ENCODE measurements at regions not wholly inside any gene's neighbourhood (a gene's known extent, or its start where the extent isn't known, plus 50 kb on each side); places are given as distances from the start of the nearest gene placed in this dataset.

DNA sequence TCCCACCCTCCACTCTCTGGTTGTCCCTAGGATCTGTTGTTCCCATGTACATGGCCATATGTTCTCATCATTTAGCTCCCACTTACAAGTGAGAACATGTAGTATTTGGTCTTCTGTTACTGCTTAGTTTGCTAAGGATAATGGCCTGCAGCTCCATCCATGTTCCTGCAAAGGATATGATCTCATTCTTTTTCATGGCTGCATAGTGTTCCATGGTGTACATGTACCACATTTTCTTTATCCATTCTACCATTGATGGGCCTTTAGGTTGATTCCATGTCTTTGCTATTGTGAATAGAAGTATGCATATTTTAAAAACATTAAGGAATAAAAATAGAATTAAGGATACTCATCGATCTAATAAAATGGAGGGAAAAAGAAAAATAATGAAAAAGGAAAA, 278.4 kb downstream of the MBNL1 start:
- no peak overlapping the region for H3K27ac ChIP-seq (ENCODE audit: control insufficient read depth, insufficient read depth)
- ChIA-PET RAD21 (ENCODE audit: unreplicated experiment) (no interaction called here), CTCF (interaction anchor here (0.5 kb wide), 1 partner anchor 396 kb away, joined by 3 read pairs; no protein-coding TSS in a partner anchor), POLR2A (no interaction called here), SMC1A (ENCODE audit: uncharacterized antibody, unreplicated experiment) (interaction anchor here (0.7 to 1.6 kb wide), 3 partner anchors 9 to 29 kb away, joined by 3 to 5 read pairs (median 3); no protein-coding TSS in a partner anchor)
- no peaks in the 10 kb centered on the region for H3K79me2 ChIP-seq (ENCODE audit: control insufficient read depth, insufficient read depth, low read length)
- DNase-seq (ENCODE audit: low read depth, low spot score) (no peak), ATAC-seq (no peak), FAIRE-seq (no peak)
- H4K20me1 ChIP-seq (ENCODE audit: control insufficient read depth, insufficient read depth) = no peaks in the 10 kb centered on the region
- intact Hi-C loops (cut with micrococcal nuclease; ENCODE audit: unreplicated experiment) = no loop called here
- H3K27me3 ChIP-seq (replicated peaks in 1 of 2; ENCODE audit: control insufficient read depth in 2 of 2, insufficient read depth in 2 of 2, low read length in 1 of 2) = no peaks in the 10 kb centered on the region
- in situ Hi-C loops (cut with MboI) = no loop called here
- H2AFZ ChIP-seq (ENCODE audit: control insufficient read depth, low read depth, low read length) = no peak overlapping the region
- 69% methylated on average over 1 of the region's 1 CpG for WGBS (ENCODE audit: insufficient coverage, insufficient replicate concordance, low lambda C conversion rate, missing lambda C conversion rate)
- no peak overlapping the region for H3K9ac ChIP-seq (ENCODE audit: control insufficient read depth, insufficient read depth, low read length)
- H3K36me3 ChIP-seq (ENCODE audit: control insufficient read depth in 2 of 2, insufficient read depth in 2 of 2, low read length in 1 of 2) = no peaks in the 10 kb centered on the region
- no TSS peak for BruUV-seq (replicated peaks)
- no peaks in the 10 kb centered on the region for H3K4me1 ChIP-seq (ENCODE audit: control insufficient read depth, insufficient read depth, low read length)
- H3K4me2 ChIP-seq (ENCODE audit: control insufficient read depth, insufficient read depth) = no peak overlapping the region
- no peak overlapping the region for H3K4me3 ChIP-seq
- H3K9me3 ChIP-seq (replicated peaks; ENCODE audit: control insufficient read depth, insufficient read depth, low read length) = no peaks in the 10 kb centered on the region
- TF ChIP-seq, protein P1, sequence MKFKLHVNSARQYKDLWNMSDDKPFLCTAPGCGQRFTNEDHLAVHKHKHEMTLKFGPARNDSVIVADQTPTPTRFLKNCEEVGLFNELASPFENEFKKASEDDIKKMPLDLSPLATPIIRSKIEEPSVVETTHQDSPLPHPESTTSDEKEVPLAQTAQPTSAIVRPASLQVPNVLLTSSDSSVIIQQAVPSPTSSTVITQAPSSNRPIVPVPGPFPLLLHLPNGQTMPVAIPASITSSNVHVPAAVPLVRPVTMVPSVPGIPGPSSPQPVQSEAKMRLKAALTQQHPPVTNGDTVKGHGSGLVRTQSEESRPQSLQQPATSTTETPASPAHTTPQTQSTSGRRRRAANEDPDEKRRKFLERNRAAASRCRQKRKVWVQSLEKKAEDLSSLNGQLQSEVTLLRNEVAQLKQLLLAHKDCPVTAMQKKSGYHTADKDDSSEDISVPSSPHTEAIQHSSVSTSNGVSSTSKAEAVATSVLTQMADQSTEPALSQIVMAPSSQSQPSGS (IDR thresholded peaks at IDR 0.05; ENCODE audit: low read length) = no peak
- no peak for TF ChIP-seq ZBED1 (IDR thresholded peaks at IDR 0.05; ENCODE audit: borderline replicate concordance)
- no peak for TF ChIP-seq NR2F1 (conservative IDR thresholded peaks at IDR 0.05)
- TF ChIP-seq NFIC (IDR thresholded peaks at IDR 0.05; ENCODE audit: low read depth, low read length) = no peak
- TF ChIP-seq, protein P2, sequence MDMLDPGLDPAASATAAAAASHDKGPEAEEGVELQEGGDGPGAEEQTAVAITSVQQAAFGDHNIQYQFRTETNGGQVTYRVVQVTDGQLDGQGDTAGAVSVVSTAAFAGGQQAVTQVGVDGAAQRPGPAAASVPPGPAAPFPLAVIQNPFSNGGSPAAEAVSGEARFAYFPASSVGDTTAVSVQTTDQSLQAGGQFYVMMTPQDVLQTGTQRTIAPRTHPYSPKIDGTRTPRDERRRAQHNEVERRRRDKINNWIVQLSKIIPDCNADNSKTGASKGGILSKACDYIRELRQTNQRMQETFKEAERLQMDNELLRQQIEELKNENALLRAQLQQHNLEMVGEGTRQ (IDR thresholded peaks at IDR 0.05; ENCODE audit: borderline replicate concordance, low read depth, low read length) = no peak
- no peak for TF ChIP-seq CREM (IDR thresholded peaks at IDR 0.05; ENCODE audit: low read depth)
- no peak for TF ChIP-seq ESRRA (IDR thresholded peaks at IDR 0.05; ENCODE audit: low read length)
- TF ChIP-seq NR2C1 (IDR thresholded peaks at IDR 0.05) = no peak
- TF ChIP-seq, protein P3, sequence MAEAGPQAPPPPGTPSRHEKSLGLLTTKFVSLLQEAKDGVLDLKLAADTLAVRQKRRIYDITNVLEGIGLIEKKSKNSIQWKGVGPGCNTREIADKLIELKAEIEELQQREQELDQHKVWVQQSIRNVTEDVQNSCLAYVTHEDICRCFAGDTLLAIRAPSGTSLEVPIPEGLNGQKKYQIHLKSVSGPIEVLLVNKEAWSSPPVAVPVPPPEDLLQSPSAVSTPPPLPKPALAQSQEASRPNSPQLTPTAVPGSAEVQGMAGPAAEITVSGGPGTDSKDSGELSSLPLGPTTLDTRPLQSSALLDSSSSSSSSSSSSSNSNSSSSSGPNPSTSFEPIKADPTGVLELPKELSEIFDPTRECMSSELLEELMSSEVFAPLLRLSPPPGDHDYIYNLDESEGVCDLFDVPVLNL (IDR thresholded peaks at IDR 0.05; ENCODE audit: low read depth, low read length) = no peak
- TF ChIP-seq CBX3 (IDR thresholded peaks at IDR 0.05; ENCODE audit: borderline replicate concordance, low read depth) = no peak
- no peak for TF ChIP-seq ZSCAN29 (IDR thresholded peaks at IDR 0.05)
- no peak for TF ChIP-seq NFYA (IDR thresholded peaks at IDR 0.05; ENCODE audit: borderline replicate concordance, low read depth, low read length)
- TF ChIP-seq ZNF217 (IDR thresholded peaks at IDR 0.05) = no peak
- TF ChIP-seq, protein P4, sequence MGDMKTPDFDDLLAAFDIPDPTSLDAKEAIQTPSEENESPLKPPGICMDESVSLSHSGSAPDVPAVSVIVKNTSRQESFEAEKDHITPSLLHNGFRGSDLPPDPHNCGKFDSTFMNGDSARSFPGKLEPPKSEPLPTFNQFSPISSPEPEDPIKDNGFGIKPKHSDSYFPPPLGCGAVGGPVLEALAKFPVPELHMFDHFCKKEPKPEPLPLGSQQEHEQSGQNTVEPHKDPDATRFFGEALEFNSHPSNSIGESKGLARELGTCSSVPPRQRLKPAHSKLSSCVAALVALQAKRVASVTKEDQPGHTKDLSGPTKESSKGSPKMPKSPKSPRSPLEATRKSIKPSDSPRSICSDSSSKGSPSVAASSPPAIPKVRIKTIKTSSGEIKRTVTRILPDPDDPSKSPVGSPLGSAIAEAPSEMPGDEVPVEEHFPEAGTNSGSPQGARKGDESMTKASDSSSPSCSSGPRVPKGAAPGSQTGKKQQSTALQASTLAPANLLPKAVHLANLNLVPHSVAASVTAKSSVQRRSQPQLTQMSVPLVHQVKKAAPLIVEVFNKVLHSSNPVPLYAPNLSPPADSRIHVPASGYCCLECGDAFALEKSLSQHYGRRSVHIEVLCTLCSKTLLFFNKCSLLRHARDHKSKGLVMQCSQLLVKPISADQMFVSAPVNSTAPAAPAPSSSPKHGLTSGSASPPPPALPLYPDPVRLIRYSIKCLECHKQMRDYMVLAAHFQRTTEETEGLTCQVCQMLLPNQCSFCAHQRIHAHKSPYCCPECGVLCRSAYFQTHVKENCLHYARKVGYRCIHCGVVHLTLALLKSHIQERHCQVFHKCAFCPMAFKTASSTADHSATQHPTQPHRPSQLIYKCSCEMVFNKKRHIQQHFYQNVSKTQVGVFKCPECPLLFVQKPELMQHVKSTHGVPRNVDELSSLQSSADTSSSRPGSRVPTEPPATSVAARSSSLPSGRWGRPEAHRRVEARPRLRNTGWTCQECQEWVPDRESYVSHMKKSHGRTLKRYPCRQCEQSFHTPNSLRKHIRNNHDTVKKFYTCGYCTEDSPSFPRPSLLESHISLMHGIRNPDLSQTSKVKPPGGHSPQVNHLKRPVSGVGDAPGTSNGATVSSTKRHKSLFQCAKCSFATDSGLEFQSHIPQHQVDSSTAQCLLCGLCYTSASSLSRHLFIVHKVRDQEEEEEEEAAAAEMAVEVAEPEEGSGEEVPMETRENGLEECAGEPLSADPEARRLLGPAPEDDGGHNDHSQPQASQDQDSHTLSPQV (IDR thresholded peaks at IDR 0.05) = no peak
- TF ChIP-seq BRCA1 (IDR thresholded peaks at IDR 0.05; ENCODE audit: low read depth, low read length) = no peak
- no peak for TF ChIP-seq SPI1 (IDR thresholded peaks at IDR 0.05; ENCODE audit: borderline replicate concordance, insufficient read depth, low read depth, low read length)
- TF ChIP-seq EZH2 (IDR thresholded peaks at IDR 0.05; ENCODE audit: borderline replicate concordance, control insufficient read depth, low read depth, low read length) = no peak
- no peak for TF ChIP-seq TCF7 (IDR thresholded peaks at IDR 0.05; ENCODE audit: borderline replicate concordance)
